Effector CD8-positive, alpha-beta T cell (primary cell): ENCODE measurements at regions not wholly inside any gene's neighbourhood (a gene's known extent, or its start where the extent isn't known, plus 50 kb on each side); places are given as distances from the start of the nearest gene placed in this dataset.

Source experiments
- DNase-seq: peaks from one replicate; lab custom pipeline; 2025; lab: John Stamatoyannopoulos, UW

DNA sequence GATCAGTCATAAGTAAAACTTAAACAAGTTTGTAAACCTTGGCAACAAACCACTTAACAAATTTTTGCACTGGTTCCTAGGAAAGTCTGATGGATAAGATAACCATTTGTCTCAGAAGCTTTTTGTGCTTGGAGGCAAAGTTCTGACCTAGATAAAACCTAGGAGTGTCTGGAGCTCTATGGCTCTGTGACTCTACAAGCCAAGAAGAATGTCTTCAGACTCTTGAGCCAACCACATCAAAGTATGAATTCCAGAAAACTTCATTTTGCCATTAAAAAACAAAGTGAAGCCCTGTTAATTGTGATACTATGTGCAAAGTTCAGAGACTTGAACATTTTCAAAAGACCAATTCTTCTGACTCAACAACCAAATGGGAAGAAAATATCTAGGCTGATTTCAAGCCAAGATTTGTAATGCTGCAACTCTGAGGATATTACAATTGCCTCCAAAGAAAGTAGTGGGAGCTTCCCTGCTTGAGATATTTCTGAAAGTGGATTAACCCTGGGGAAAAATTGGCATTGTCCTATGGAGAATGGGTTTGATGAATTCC lies 158.1 kb upstream of the FOXQ1 start:
- DNase-seq: no peak

DNA sequence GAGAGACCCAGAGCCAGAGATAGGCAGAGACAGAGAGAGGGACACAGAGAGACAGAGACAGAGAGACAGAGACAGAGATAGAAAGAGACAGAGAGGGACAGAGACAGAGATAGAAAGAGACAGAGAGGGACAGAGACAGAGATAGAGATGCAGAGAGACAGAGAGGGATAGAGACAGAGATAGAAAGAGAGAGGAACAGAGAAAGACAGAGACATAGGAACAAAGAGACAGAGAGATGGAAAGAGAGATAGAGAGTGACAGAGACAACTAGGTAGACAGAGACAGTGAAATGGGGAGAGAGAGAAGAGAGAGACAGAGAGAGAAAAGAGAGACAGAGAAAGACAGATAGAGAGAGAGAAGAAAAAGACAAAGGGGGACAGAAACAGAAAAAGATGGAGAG lies 165.4 kb upstream of the FOXQ1 start:
- no peak for DNase-seq

DNA sequence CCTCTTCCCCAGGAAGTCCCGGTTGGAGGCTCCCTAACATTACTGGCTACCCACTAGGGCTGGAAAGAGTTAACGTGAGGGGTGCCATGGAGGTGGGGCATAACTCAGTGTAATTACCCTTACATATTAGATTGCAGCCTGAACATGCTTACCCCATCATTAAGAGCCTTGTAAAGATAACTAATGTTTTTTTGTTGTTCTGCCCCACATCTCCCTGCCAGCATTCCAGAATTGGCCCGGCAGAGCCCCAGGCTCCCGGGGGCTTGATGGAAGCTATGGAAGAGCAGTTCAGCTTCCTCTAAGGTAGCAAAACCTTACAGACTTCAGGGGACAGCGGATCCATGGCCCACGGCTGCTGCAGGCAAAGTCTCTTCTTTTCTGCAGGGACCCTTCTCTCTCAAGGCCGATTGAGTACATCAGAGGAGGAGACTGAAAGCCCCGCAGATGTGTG lies 166.1 kb upstream of the FOXQ1 start:
- no peak for DNase-seq

DNA sequence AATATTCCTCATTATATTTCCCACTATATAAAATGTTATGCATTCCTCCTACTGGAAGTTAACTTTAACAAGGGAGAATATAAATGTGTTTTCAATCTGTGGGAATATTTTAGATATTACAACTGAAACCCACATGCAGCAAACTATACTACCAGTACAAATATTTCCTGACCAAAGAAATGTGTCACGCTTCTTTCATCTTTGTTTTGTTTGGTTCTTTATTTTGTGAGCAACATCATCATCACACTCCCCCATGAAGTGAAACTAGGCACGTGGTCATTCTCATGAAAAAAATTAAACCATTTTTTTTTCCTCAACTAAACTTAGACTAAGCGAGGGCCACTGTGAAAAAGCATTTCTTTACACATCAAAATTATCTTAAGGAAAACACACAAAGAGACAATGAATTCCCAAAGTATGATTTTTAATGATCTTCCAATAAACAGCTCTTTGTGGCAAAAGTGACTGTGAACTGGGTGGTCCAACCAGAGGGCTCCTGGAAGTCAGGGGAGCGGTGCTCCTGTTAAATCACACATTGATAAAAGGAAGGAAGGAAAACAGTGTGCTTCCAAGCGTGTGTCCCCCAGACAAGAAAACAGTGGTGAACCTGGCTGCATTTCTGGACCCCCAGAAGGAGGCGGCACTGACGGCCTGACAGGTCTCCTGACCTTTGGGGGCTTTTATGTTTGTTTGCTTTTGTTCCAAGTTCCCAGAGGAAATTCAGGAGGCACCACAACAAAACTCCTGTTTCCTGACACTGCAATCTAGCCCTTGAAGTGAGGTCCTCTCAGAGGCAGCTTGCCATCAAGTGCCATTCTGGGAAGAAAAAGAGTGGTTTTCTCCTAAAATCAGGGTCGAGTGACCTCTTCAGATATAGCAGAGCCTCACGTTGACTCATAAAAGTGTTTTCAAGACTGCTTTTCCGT lies 166.8 kb upstream of the FOXQ1 start:
- no peak for DNase-seq

DNA sequence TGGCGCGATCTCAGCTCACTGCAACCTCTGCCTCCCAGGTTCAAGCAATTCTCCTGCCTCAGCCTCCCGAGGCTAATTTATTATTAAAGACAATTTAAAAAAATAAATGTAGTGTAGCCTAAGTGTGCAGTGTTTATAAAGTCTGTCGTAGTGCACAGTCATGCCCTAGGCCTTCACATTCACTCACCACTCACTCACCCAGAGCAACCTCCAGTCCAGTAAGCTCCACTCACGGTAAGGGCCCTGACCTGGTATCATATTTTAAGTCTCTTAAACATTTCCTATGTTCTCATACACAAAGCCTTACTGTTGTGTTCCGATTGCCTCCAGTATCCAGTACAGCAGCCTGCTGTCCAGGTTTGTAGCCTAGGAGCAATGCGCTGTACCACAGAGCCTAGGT lies 168.2 kb upstream of the FOXQ1 start:
- no peak for DNase-seq

DNA sequence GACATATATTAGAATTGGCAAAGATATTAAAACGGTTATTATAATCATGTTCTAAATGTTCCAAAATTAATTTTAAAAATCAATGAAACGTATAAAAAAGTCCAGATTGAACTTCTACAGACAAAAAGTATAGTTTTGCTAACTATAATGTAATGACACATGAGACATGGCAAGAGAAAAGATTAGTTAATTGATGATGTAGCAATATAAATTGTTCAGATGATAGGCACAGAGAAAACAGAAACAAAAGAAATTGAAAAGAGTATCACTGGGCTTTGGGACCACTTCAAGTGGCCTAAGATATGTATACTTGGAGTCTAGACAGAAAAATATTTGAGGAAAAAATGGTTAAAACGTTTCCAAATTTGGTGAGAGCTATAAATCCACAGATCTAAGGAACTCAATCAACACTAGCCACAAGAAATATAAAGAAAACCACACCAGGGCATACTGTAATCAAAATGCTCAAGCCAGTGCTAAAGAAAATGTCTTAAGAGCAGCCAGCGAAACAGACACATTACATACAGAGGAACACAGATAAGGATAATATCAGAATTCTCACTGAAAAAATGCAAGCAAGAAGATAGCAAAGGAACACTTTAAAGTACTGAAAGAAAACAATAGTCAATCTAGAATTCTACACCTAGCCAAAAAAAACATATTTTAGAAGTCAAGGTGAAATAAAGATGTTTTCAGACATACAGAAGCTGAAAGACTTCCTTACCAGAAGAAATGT lies 172.6 kb upstream of the FOXQ1 start:
- no peak for DNase-seq

DNA sequence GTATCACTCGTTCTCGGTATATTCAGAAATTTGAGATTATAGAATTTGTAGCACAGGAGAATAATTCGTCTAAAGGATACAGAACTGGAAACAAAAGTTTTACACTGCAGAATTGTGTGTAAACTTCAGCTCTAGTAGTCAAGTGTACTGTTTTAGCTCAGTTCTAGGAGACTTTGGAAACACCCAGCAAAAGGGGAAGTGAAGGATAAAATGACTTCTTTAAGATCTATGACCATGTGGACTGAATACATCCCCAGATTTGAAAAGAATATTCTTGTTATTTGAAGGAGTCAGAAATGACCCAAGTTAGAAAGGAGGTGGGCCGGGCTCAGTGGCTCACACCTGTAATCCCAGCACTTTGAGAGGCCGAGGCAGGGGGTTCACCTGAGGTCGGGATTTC lies 174.0 kb upstream of the FOXQ1 start:
- DNase-seq: no peak

DNA sequence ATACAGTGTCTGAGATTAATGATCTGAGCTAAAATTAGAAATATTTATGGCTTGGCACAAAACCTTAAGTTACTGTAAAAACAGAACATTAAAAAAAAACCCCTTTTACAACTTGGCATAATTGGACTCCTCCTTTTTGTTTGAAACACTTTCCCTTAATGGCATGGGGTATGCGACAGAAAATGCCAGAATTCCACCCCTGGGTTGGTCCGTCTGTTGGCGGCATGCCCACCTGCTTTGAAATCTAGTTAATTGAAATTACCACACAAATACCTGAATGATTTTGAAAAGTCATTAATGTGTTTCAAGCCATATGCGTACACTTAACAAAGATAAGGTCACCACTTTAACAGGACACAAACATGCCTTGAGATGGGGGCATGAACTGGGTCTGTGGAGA lies 175.1 kb upstream of the FOXQ1 start:
- DNase-seq: no peak

DNA sequence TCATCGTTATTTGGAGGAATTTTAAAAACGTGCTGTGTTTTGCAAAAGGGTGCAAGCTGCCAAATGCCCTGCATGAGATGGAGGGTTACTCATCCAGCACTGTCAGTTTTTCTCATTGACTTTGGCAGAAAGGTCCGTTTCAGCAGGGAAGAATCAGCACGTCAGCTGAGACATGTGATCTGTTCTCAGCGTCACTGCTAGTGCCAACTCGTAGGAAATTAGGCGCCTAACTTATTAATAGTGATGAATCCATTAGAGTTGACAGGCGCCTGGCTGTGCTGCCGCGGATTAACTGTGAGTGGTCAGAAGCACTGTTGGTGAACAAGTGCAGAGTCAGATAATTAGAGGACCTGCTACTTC lies 175.5 kb upstream of the FOXQ1 start:
- DNase-seq: no peak

DNA sequence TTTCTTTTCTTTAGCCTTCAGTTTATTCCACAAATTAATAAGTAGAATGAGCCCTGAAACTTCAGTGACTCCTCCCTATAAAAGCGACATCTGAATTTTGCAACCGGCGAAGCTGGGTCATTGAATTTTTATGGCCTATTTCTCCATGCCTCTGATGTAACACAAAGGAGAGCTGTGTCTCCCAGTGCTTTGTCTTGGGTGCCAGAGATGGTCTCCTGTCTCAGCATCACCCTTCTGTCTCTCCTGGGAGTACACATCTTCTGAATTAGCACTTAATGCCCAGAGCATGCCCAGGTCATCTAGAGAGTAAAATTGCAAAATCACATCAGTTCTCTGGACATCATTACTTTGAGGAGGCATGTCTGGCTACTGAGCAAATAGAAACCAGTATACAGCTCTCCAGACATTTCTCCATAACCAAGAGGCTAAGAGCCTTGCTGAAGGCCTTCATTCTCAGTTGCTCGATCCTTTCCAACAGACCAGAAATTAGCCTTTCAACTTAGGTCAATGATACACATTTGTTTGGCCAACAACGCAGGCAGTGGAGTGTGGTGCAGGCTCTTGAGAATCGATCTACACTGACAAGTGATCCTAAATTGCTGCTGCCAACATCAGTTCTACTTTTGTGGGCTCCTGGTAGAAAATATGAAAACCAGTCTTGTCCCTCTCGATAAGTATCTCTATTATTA lies 176.0 kb upstream of the FOXQ1 start:
- no peak for DNase-seq

DNA sequence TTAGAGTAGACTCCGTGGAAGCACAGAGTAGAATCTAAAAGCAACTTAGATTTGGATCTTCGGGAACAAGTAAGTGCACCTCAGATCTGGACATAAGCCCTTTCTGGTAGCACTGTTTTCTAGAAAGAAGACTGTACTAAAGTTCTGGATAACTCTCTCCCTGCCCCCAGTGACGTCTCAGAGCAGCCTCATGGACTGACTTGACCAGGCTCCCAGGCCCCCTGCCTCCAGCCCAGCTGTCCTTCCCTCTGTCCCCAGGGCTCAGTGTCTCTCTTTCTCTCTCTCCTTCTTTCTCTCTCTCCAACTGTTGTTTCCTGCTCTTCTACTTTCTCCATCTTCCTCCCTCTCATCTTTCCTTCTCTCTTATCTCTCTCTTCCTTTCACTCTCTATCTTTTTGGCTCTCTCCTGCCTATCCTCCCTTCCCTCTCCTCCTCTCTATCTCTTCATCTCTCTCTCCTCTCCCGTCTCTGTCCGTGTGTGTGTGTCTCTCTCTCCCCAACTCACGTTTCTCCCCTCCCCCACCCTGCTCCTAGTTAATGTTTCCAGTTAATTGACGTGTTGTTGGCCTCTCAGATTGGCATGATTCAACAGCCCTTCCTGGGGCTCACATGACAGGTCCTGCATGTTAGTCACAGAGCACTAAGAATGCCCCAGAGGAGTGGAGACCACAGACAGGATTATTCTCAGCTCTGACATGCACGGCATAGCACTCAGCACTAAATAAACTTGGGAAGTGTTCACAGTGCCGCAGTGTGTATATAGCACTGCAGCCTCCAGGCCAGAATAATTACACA lies 180.4 kb upstream of the FOXQ1 start:
- DNase-seq: no peak

DNA sequence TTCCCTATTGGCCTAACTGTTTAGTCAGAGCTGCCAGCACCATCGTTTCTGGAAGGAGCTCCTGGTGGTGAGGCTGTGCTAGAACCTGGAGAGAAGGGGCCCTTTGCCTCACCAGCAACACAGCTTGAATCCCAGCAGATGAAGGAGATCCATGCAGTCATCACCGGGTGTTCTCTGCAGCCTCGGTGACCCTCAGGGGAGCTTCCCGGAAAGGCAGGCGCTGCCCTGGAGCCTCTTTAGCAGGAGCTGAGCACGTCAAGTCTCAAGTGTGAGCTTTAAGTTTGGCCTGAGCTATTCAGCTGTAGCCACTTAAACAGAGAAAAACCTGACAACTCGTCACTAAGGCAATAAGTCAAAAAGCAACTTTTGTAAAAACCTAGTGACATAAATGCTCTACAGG lies 181.2 kb upstream of the FOXQ1 start:
- no peak for DNase-seq

DNA sequence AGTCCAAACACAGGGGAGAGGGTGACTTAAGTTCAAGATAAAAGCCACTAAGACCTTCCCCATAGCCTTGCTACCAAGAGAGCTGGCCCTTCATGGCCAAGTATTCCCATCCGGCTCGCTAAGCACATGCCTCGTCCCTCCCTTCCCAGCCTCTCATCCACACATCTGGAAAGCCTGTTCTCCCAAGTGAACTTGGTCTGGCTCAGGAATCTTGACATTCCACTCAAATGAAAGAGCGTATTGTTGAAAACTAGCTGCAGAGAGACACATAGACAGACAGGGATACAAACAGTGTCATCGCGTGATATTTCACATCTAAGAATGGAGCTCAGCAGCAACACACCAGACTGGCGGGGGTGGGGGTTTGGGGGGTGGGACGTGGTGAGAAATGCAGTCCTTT lies 182.8 kb upstream of the FOXQ1 start:
- no peak for DNase-seq

DNA sequence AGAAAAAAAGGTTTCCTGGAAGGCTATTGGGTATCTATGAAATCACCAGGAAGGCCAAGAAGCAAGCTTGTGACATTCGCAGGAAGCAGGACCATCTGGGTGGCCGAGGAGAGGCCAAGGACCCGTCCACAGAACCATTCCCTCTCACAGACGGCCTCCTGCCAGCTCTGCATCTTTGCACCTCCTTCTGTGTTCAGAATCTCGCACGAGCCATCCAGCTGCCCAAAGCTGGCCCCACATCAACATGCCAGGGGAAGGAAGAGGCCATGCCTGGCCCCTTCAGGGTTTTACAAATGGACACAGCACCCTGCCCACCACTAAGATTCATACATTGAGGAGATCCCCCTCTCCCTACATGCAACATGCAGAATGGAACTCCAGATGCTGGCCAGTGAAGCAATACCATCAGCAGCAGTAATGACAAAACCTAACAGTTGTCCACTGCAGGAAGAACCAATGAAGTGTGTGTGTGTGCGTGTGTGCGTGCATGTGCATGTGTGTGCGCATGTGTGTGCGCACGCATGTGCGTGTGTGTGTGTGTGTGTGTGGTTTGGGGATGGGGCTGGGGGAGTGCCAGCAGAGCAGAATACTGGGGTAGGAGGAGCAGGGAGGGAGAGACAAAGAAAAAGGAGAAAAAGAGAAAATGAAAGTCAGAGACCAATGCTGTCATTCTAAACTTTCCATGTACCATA lies 184.2 kb upstream of the FOXQ1 start:
- no peak for DNase-seq

DNA sequence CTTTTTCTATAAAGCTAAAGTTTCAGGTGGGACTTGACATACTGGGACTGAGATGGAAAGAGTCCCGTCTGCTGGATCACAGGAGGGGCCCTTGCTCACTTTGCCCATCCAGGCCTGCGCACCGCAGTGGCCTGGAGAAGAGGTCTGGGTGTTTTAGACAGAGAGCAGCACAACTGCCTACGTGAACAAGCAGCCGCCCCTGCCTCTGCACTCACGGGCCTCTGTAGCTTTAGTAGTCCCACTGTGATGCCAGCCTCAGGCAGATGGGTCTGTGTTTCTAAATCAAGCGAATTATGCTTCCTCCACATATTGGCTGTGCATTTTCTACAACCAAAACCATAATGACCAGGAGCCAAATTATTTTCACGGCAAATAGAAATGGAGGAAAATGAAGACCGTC lies 184.8 kb upstream of the FOXQ1 start:
- DNase-seq: no peak

DNA sequence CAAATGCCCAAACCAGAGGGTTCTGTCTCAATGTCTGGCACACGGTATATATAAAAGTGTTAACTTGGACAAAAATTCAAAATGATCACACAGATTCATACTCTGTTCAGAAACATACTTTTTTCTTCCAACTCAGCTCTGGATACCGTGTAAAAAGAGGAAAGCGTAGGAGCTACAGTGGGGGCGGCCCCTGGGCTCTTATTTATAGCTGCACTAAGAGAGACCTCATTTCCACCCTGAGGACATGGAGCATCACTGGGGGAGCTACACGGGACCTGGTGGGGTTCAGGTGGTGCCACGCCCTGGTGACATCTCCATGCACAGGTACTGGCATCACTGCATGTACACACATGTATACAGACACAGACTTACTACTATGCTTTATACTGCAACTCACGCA lies 185.9 kb upstream of the FOXQ1 start:
- DNase-seq: no peak

DNA sequence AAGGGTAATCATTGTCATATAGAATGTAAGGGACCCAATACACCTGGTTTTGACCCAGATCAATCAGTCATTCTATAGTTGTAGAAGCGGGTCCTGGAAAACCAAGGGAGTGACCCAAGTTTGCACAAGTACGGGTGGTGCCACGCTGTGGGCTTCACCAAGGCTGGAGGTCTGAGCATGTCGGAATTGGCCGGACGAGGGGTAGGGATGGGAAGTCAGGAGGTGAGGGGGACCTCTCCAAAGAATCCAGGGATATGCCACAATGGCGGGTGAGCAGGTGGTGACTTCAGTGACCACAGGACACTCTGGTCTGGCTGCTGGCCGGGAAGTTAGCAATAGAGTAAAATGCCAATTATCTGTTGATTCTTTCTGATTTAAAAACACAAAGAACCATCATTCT lies 186.6 kb upstream of the FOXQ1 start:
- DNase-seq: no peak

DNA sequence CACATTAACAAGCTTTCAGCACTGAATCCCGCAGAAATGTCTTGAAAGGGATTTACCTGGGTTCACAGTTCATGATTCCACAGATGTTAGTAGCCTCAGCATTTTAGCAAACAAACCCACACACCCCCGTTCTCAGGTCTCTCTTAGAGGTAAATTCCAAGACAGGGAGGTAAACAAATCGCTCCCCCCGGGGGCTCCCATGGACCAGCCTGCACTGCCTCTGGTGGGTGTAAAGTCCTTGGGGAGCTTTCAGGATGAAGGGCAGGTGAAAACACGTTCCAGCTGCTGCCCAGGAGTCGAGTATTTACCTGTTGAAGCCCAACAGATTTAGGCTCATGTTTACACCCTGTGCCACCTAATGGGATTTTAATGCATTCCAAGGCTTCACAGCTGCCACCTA lies 187.0 kb upstream of the FOXQ1 start:
- DNase-seq: no peak

DNA sequence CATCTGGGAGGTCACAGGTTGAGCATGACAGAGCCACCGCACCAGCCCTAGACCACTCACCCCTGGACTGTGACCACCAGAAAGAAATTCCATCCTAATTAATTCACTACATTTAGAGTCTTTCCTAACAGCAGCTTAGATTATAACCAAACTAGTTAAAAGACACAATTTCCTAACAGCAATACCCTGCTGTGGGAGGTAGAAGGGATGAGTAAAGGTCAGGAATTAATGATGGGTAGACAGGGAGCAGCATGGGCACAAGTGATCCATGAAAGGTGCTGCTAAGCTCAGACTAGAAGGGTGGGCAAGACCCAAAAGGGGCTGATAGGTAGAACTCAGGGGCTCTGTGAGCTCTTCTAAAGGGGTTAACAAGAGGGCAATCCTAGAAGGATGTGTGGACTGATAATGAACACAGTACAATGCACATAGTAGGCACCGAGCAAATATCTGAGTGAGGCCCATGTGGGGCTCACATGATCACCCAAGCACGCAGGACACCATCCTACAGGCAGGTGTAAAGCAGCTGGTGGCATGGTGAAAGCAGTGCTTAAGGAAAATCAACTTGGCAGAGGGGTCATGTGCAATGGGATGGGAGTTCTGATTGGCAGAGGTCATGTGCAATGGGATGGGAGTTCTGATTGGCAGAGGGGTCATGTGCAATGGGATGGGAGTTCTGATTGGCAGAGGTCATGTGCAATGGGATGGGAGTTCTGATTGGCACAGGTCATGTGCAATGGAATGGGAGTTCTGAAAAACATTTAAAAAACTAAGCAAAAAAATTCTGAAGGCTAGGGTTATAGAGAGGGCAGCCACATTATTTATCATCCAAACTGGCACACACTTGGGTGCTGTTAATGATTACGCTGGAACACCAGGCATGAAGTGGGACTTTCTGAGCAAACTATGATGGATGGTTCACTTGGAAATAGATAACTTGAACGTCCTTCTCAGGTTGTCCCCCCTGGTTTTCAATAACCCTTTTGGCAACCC lies 188.2 kb upstream of the FOXQ1 start:
- no peak for DNase-seq

DNA sequence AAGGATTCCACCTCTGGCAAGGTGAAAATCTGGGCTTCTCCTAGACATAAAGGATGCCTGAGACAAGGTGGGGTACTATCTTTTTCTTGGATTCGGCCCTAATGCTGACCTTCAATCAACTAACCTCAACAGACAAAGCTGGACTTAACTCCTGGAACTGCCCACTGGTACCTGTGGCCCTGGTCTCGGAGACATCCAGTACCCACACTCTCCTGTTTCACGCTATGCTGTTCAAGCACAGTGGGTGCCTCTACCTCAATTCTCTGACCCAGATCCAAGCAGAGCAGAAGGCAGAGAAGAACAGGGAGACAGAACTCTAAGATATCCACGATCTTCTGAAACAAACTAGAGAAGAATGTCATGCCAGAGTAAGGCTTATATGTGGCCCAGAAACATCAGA lies 189.8 kb upstream of the FOXQ1 start:
- DNase-seq: no peak
